IMR-90 (cell line): ENCODE measurements at regions not wholly inside any gene's neighbourhood (a gene's known extent, or its start where the extent isn't known, plus 50 kb on each side); places are given as distances from the start of the nearest gene placed in this dataset.

Source experiments
- ATAC-seq: fragments of 200-7000 bp; cut with Tn5 transposase; 2 replicates; pipeline ENCODE4 v1.9.1; 2020; ENCODE audit warnings: low read depth, mild to moderate bottlenecking, moderate library complexity
- BruUV-seq: library from RNA; stranded (reverse); fragments of 400-500 nt; replicated peaks from 2 replicates; lab custom pipeline; 2021; lab: Mats Ljungman, UMichigan
- CTCF ChIA-PET: fragments of 300-600 bp; formaldehyde crosslinking; extraction: SDS; loops from one replicate; lab custom pipeline; 2021; ENCODE audit warnings: antibody characterized with exemption; lab: Yijun Ruan, JAX
- POLR2A ChIA-PET: fragments of 300-600 bp; sonication (Branson Sonifier 250); formaldehyde crosslinking; loops from one replicate; lab custom pipeline; 2022; ENCODE audit warnings: antibody characterized with exemption; ENCODE audit not compliant: unreplicated experiment; lab: Charles Lee
- DNase-seq: peaks from one replicate; pipeline ENCODE4 v3.0.0; 2013
- H2AFZ ChIP-seq: replicated peaks from 2 replicates; pipeline ENCODE3; 2013; ENCODE audit warnings: low read length, mild to moderate bottlenecking; ENCODE audit not compliant: poor library complexity
- H2AK5ac ChIP-seq: 2 replicates; pipeline ENCODE4 v1.6.1; 2013; ENCODE audit warnings: low read depth, low read length, inconsistent platforms
- H2AK9ac ChIP-seq: replicated peaks from 2 replicates; pipeline ENCODE3; 2013; ENCODE audit warnings: mild to moderate bottlenecking, low read depth, low read length, moderate library complexity; ENCODE audit not compliant: poor library complexity
- H2BK120ac ChIP-seq: 2 replicates; pipeline ENCODE4 v1.6.1; 2013; ENCODE audit warnings: low read depth, low read length, inconsistent platforms
- H2BK15ac ChIP-seq: 3 replicates; pipeline ENCODE4 v1.6.1; 2013; ENCODE audit warnings: low read depth, low read length, inconsistent platforms
- H2BK20ac ChIP-seq: 2 replicates; pipeline ENCODE4 v1.6.1; 2013; ENCODE audit warnings: low read depth, mild to moderate bottlenecking, inconsistent platforms, low read length, moderate library complexity
- H2BK5ac ChIP-seq: 2 replicates; pipeline ENCODE4 v1.6.1; 2013; ENCODE audit warnings: mild to moderate bottlenecking, low read depth, low read length, inconsistent platforms; ENCODE audit not compliant: poor library complexity, severe bottlenecking
- H3K14ac ChIP-seq: replicated peaks from 2 replicates; pipeline ENCODE4 v1.6.1; 2013; ENCODE audit warnings: low read depth, low read length, inconsistent platforms
- H3K18ac ChIP-seq: 2 replicates; pipeline ENCODE4 v1.6.1; 2013; ENCODE audit warnings: low read depth, low read length, control low read depth
- H3K23ac ChIP-seq: 2 replicates; pipeline ENCODE4 v1.6.1; 2013; ENCODE audit warnings: low read depth, low read length, inconsistent platforms
- H3K27ac ChIP-seq: 2 replicates; pipeline ENCODE4 v1.5.1; 2013; ENCODE audit warnings: mild to moderate bottlenecking, control low read depth, low read length; ENCODE audit not compliant: insufficient read depth
- H3K27me3 ChIP-seq: 2 replicates; pipeline ENCODE4 v1.6.1; 2013; ENCODE audit warnings: low read length; ENCODE audit not compliant: control insufficient read depth, insufficient read depth
- H3K36me3 ChIP-seq: 2 replicates; pipeline ENCODE4 v1.6.1; 2013; ENCODE audit warnings: low read length, mixed read lengths; ENCODE audit not compliant: control insufficient read depth, insufficient read depth
- H3K4ac ChIP-seq: 2 replicates; pipeline ENCODE4 v1.6.1; 2013; ENCODE audit warnings: low read depth, low read length, inconsistent platforms
- H3K4me1 ChIP-seq: 2 replicates; pipeline ENCODE4 v1.6.1; 2013; ENCODE audit warnings: low read length, mixed read lengths; ENCODE audit not compliant: control insufficient read depth, insufficient read depth
- H3K4me2 ChIP-seq: 2 replicates; pipeline ENCODE4 v1.6.1; 2013; ENCODE audit warnings: low read depth, mild to moderate bottlenecking, control low read depth, low read length, moderate library complexity
- H3K4me3 ChIP-seq: 2 replicates; pipeline ENCODE4 v1.5.1; 2013; ENCODE audit warnings: low read depth, mild to moderate bottlenecking, control low read depth, low read length, moderate library complexity; ENCODE audit not compliant: insufficient read depth
- H3K56ac ChIP-seq: 2 replicates; pipeline ENCODE4 v1.6.1; 2013; ENCODE audit warnings: low read length, inconsistent platforms; ENCODE audit not compliant: insufficient read depth; ENCODE audit errors: extremely low read depth
- H3K79me1 ChIP-seq, 2 experiments: 2 replicates each; pipeline ENCODE4 v1.6.1; 2013; ENCODE audit warnings: low read length in 2 of 2, inconsistent platforms in 1 of 2, low read depth in 1 of 2
- H3K9ac ChIP-seq: 2 replicates; pipeline ENCODE4 v1.6.1; 2013; ENCODE audit warnings: low read depth, low read length, control low read depth
- H3K9me1 ChIP-seq: 2 replicates; pipeline ENCODE4 v1.6.1; 2013; ENCODE audit warnings: low read length, inconsistent platforms; ENCODE audit not compliant: insufficient read depth
- H3K9me3 ChIP-seq: 2 replicates; pipeline ENCODE4 v1.6.1; 2013; ENCODE audit warnings: low read length; ENCODE audit not compliant: control insufficient read depth, insufficient read depth
- H4K20me1 ChIP-seq: 2 replicates; pipeline ENCODE4 v1.6.1; 2013; ENCODE audit warnings: low read length, inconsistent platforms; ENCODE audit not compliant: insufficient read depth
- H4K5ac ChIP-seq: 2 replicates; pipeline ENCODE4 v1.6.1; 2013; ENCODE audit warnings: mild to moderate bottlenecking, low read depth, low read length, control low read depth
- H4K8ac ChIP-seq, 2 experiments: 2 replicates each; pipeline ENCODE4 v1.6.1; 2013; ENCODE audit warnings: low read depth in 2 of 2, low read length in 2 of 2, control low read depth in 1 of 2, inconsistent platforms in 1 of 2
- H4K91ac ChIP-seq: 2 replicates; pipeline ENCODE4 v1.6.1; 2013; ENCODE audit warnings: low read depth, low read length, inconsistent platforms; ENCODE audit not compliant: insufficient read depth
- BHLHE40 ChIP-seq: fragments of 150-350 bp; IDR thresholded peaks from 2 replicates; pipeline ENCODE4 v1.6.1; 2016; ENCODE audit warnings: mild to moderate bottlenecking, low read depth, low read length
- CEBPB ChIP-seq: IDR thresholded peaks from 2 replicates; pipeline ENCODE4 v1.6.1; 2012; ENCODE audit warnings: low read depth, low read length, improper control_type of control experiment
- FOS ChIP-seq: fragments of 150-350 bp; IDR thresholded peaks from 2 replicates; pipeline ENCODE4 v1.6.1; 2016; ENCODE audit warnings: low read depth, low read length
- MAFK ChIP-seq: IDR thresholded peaks from 2 replicates; pipeline ENCODE4 v1.6.1; 2012; ENCODE audit warnings: low read depth, low read length, improper control_type of control experiment
- MAZ ChIP-seq: IDR thresholded peaks from 2 replicates; pipeline ENCODE4 v1.6.1; 2012; ENCODE audit warnings: low read depth, mild to moderate bottlenecking, low read length, improper control_type of control experiment, moderate library complexity, borderline replicate concordance
- MXI1 ChIP-seq: IDR thresholded peaks from 2 replicates; pipeline ENCODE4 v1.6.1; 2012; ENCODE audit warnings: low read depth, mild to moderate bottlenecking, low read length, moderate library complexity, borderline replicate concordance
- NFE2L2 ChIP-seq: fragments of 150-350 bp; IDR thresholded peaks from 2 replicates; pipeline ENCODE4 v1.6.1; 2016; ENCODE audit warnings: low read depth, mild to moderate bottlenecking, low read length
- POLR2A ChIP-seq: IDR thresholded peaks from 2 replicates; pipeline ENCODE4 v1.6.1; 2012; ENCODE audit warnings: mild to moderate bottlenecking, low read depth, low read length
- RCOR1 ChIP-seq: IDR thresholded peaks from 2 replicates; pipeline ENCODE4 v1.6.1; 2012; ENCODE audit warnings: mild to moderate bottlenecking, low read length, improper control_type of control experiment; ENCODE audit not compliant: insufficient replicate concordance
- RFX5 ChIP-seq: IDR thresholded peaks from 2 replicates; pipeline ENCODE4 v1.8.0; 2012; ENCODE audit warnings: low read depth, mild to moderate bottlenecking, low read length, moderate library complexity
- WGBS, 2 experiments: methylation state at CpG; one replicate each; pipeline versions ENCODE4 v1.1.5 to v1.1.7; 2013; ENCODE audit warnings: missing lambda C conversion rate in 2 of 2; ENCODE audit not compliant: insufficient read length in 1 of 2; ENCODE audit errors: extremely low coverage in 2 of 2; 5-methylcytosine and 5-hydroxymethylcytosine counted together
- dilution Hi-C: fragments of 300-500 bp; cut with HindIII; formaldehyde crosslinking; loops from one replicate; pipeline ENCODE4 v1.14.3; 2018; ENCODE audit warnings: low sequenced_read_pairs; ENCODE audit not compliant: unreplicated experiment
- in situ Hi-C: fragments of 300-500 bp; cut with MboI; formaldehyde crosslinking; loops from 3 replicates; pipeline ENCODE4 v1.14.3; 2019; ENCODE audit warnings: low sequenced_read_pairs, inconsistent platforms, mixed read lengths
- intact Hi-C: fragments of 100-400 bp; cut with micrococcal nuclease; formaldehyde crosslinking; loops from 2 replicates; pipeline ENCODE4 v1.10.0; 2022
- TF ChIP-seq, protein P1 (sequence below): fragments of 150-350 bp; IDR thresholded peaks from 2 replicates; pipeline ENCODE4 v1.6.1; 2017; ENCODE audit warnings: mild to moderate bottlenecking, antibody characterized with exemption, low read length, low read depth
- TF ChIP-seq, protein P2 (sequence below): conservative IDR thresholded peaks from 2 replicates; pipeline ENCODE4 v1.5.1; 2012; ENCODE audit warnings: mild to moderate bottlenecking, low read depth, low read length, improper control_type of control experiment
- TF ChIP-seq, protein P3 (sequence below): fragments of 150-350 bp; IDR thresholded peaks from 2 replicates; pipeline ENCODE4 v1.6.1; 2016; ENCODE audit warnings: low read depth, mild to moderate bottlenecking, low read length, moderate library complexity, borderline replicate concordance

DNA sequence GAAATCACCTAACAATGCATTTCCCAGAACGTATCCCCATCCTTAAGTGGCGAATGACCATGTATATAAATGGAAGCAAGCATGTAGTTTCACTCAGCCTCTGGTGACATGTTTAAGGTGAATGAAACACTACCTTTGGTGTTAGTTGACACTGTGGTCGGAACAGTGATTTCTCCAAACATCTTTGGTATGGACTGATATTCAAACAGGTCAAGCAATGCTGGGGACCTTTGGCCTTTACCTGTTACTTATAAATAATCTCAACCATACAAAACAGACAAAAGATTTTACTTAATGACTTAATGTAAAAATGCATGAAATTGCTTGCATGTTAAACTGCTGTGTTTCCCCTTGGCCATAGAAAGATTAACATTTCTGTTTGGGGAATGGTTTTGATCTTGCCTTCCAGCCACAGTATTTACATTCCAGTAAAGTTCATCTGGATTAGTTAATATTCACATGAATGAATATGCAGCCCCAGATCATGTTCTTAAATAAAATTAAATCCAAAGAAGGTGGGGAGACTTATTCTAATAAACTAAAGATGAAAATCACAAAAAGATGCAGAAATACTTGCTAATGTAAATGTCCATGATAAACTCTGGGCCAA lies 74.4 kb upstream of the HES1 start:
- Histone ChIP-seq H2BK120ac (no peak overlapping the region), H2AFZ (no peak overlapping the region), H3K9me1 (no peaks in the 10 kb centered on the region), H3K79me1 (no peaks in the 10 kb centered on the region), H3K27ac (no peak overlapping the region), H2BK5ac (no peak overlapping the region), H3K18ac (no peak overlapping the region), H2AK5ac (no peak overlapping the region), H3K9me3 (no peaks in the 10 kb centered on the region), H3K14ac (no peak overlapping the region), H3K23ac (no peak overlapping the region), H3K4me3 (no peak overlapping the region), H2AK9ac (no peak overlapping the region), H3K4me1 (peaks cover 3% of the 10 kb centered on the region), H4K91ac (no peak overlapping the region), H3K4ac (no peak overlapping the region), H4K5ac (no peak overlapping the region), H3K56ac (no peak overlapping the region), H3K27me3 (peaks cover 20% of the 10 kb centered on the region), H2BK20ac (no peak overlapping the region), H3K36me3 (no peaks in the 10 kb centered on the region), H3K9ac (no peak overlapping the region), H3K4me2 (no peak overlapping the region), H4K20me1 (no peaks in the 10 kb centered on the region), H2BK15ac (no peak overlapping the region), H4K8ac (no peak overlapping the region)
- intact Hi-C loops (no loop called here), in situ Hi-C loops (no loop called here), dilution Hi-C loops (no loop called here)
- TF ChIP-seq MAFK (no peak), POLR2A (no peak), MAZ (no peak), RFX5 (no peak), NFE2L2 (no peak), BHLHE40 (no peak), FOS (no peak), RCOR1 (no peak), CEBPB (no peak), MXI1 (no peak)
- TF ChIP-seq, protein P1, sequence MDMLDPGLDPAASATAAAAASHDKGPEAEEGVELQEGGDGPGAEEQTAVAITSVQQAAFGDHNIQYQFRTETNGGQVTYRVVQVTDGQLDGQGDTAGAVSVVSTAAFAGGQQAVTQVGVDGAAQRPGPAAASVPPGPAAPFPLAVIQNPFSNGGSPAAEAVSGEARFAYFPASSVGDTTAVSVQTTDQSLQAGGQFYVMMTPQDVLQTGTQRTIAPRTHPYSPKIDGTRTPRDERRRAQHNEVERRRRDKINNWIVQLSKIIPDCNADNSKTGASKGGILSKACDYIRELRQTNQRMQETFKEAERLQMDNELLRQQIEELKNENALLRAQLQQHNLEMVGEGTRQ: no peak
- TF ChIP-seq, protein P2, sequence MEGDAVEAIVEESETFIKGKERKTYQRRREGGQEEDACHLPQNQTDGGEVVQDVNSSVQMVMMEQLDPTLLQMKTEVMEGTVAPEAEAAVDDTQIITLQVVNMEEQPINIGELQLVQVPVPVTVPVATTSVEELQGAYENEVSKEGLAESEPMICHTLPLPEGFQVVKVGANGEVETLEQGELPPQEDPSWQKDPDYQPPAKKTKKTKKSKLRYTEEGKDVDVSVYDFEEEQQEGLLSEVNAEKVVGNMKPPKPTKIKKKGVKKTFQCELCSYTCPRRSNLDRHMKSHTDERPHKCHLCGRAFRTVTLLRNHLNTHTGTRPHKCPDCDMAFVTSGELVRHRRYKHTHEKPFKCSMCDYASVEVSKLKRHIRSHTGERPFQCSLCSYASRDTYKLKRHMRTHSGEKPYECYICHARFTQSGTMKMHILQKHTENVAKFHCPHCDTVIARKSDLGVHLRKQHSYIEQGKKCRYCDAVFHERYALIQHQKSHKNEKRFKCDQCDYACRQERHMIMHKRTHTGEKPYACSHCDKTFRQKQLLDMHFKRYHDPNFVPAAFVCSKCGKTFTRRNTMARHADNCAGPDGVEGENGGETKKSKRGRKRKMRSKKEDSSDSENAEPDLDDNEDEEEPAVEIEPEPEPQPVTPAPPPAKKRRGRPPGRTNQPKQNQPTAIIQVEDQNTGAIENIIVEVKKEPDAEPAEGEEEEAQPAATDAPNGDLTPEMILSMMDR: no peak
- TF ChIP-seq, protein P3, sequence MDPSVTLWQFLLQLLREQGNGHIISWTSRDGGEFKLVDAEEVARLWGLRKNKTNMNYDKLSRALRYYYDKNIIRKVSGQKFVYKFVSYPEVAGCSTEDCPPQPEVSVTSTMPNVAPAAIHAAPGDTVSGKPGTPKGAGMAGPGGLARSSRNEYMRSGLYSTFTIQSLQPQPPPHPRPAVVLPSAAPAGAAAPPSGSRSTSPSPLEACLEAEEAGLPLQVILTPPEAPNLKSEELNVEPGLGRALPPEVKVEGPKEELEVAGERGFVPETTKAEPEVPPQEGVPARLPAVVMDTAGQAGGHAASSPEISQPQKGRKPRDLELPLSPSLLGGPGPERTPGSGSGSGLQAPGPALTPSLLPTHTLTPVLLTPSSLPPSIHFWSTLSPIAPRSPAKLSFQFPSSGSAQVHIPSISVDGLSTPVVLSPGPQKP: no peak
- peak; percentile 15 for DNase-seq
- no CpG with 5 or more reads among the region's 3 CpGs for WGBS, 2 experiments
- POLR2A ChIA-PET: no interaction called here
- peak; percentile 64 for ATAC-seq
- CTCF ChIA-PET: no interaction called here
- BruUV-seq: no TSS peak
